DMS79 (cell line): ENCODE measurements at regions not wholly inside any gene's neighbourhood (a gene's known extent, or its start where the extent isn't known, plus 50 kb on each side); places are given as distances from the start of the nearest gene placed in this dataset.

Experiments
- DNase-seq: peaks from one replicate; lab custom pipeline; 2025; lab: John Stamatoyannopoulos, UW

- no peak for DNase-seq
Observed at GRCh38 chr18:5640939-5641338, 97.1 kb upstream of the EPB41L3 start.

- DNase-seq = no peak
Observed at GRCh38 chr18:5639131-5639530, 95.3 kb upstream of the EPB41L3 start.

- no peak for DNase-seq
Observed at GRCh38 chr18:5632041-5632440, 88.2 kb upstream of the EPB41L3 start.

- no peak for DNase-seq
Observed at GRCh38 chr18:5630900-5631413, 87.2 kb upstream of the EPB41L3 start.

GRCh38 chr18:5630057-5630899, 86.5 kb upstream of the EPB41L3 start:
- DNase-seq = peak; percentile 86

- no peak for DNase-seq
Observed at GRCh38 chr18:5628512-5629255, 84.9 kb upstream of the EPB41L3 start.

- peak; percentile 47 for DNase-seq
Observed at GRCh38 chr18:5627776-5628511, 84.1 kb upstream of the EPB41L3 start.

GRCh38 chr18:5626130-5626880, 82.5 kb upstream of the EPB41L3 start:
- no peak for DNase-seq

- DNase-seq = no peak
Observed at GRCh38 chr18:5625076-5625475, 81.3 kb upstream of the EPB41L3 start.

- no peak for DNase-seq
Observed at GRCh38 chr18:5622905-5623304, 79.1 kb upstream of the EPB41L3 start.

GRCh38 chr18:5620289-5620688, 76.5 kb upstream of the EPB41L3 start:
- DNase-seq = no peak

- DNase-seq = no peak
Observed at GRCh38 chr18:5619376-5619775, 75.6 kb upstream of the EPB41L3 start.

GRCh38 chr18:5618047-5618688, 74.4 kb upstream of the EPB41L3 start:
- DNase-seq = no peak

- no peak for DNase-seq
Observed at GRCh38 chr18:5611221-5611620, 67.4 kb upstream of the EPB41L3 start.

GRCh38 chr18:5608846-5609245, 65.0 kb upstream of the EPB41L3 start:
- no peak for DNase-seq

GRCh38 chr18:5606951-5607350, 63.2 kb upstream of the EPB41L3 start:
- DNase-seq = no peak

GRCh38 chr18:5604778-5605177, 61.0 kb upstream of the EPB41L3 start:
- no peak for DNase-seq

- DNase-seq = no peak
Observed at GRCh38 chr18:5603153-5603552, 59.4 kb upstream of the EPB41L3 start.

GRCh38 chr18:5601188-5601624, 57.4 kb upstream of the EPB41L3 start:
- DNase-seq = no peak

- DNase-seq = no peak
Observed at GRCh38 chr18:5600378-5601071, 56.7 kb upstream of the EPB41L3 start.
